ENCODE measurements at regions not wholly inside any gene's neighbourhood (a gene's known extent, or its start where the extent isn't known, plus 50 kb on each side); places are given as distances from the start of the nearest gene placed in this dataset.

DNA sequence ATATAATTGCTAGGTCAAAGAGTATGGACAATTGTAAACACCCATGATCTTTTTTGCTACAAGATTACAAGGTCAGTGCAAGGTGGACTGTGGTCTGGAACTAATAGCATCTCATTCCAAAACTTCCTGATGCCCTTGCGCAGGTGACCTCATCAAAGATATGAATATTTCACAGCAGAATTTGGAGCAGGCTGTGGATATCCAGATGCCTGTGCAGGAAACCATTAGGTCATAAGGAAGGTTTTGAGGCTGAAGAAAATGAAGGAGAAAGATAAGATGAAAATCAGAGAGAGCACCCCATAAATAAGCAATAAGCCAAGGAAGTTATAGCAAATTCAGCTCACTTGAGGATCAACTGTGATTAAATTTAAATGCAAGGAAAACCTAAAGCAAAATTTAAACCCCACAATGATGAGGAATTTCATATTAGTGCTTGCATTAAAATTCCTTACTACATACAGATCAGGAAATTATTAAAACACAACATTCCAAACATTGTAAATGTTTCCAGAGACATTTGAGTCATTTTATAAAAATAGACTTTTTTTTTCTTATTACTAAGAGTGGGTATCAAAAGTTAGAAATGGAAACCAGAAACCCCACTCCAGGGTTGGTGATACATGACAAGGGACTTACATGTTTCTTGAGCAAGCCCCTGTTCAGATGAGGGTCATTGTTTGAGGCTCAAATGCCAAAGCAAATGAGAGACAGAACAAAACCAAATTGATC, 100.7 kb upstream of the FAM9C start:
- no peak for ATAC-seq
- WGBS, 3 donors: 93 to 96% (median 95%) methylated on average over 1 of the region's 1 CpG
- intact Hi-C loops (cut with DNase I): no loop called here
- Histone ChIP-seq H3K27ac (no peak overlapping the region), H3K9me3 (no peaks in the 10 kb centered on the region), H3K27me3 (ENCODE audit: insufficient read depth in 3 of 3, low read length in 2 of 3) (no peaks in the 10 kb centered on the region), H3K4me3 (no peak overlapping the region), H3K36me3 (ENCODE audit: insufficient read depth in 1 of 2, low read depth in 1 of 2) (no peaks in the 10 kb centered on the region), H3K4me1 (no peaks in the 10 kb centered on the region)
- DNase-seq: no peak
- TF ChIP-seq, protein P1, sequence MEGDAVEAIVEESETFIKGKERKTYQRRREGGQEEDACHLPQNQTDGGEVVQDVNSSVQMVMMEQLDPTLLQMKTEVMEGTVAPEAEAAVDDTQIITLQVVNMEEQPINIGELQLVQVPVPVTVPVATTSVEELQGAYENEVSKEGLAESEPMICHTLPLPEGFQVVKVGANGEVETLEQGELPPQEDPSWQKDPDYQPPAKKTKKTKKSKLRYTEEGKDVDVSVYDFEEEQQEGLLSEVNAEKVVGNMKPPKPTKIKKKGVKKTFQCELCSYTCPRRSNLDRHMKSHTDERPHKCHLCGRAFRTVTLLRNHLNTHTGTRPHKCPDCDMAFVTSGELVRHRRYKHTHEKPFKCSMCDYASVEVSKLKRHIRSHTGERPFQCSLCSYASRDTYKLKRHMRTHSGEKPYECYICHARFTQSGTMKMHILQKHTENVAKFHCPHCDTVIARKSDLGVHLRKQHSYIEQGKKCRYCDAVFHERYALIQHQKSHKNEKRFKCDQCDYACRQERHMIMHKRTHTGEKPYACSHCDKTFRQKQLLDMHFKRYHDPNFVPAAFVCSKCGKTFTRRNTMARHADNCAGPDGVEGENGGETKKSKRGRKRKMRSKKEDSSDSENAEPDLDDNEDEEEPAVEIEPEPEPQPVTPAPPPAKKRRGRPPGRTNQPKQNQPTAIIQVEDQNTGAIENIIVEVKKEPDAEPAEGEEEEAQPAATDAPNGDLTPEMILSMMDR (IDR thresholded peaks at IDR 0.05): no peak

DNA sequence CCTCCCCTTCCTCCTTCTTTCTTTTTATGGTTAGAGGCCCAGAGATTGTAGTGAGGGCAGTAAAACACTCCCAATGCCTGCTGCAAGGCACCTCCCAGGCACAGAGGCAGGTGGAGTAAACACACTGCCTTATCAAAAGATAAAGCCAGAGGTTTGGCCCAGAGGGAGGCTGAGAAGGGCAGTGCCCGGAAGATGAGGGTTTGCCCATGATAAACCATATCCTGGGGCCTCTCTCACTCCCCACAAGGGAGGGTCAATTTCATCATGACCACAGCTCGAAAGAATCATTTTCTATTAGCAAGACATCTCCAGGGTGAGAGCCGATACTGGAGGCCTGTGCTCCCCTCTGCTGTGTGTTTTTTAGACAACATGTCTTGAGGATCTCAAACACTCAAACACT, 98.5 kb upstream of the FAM9C start:
- 71 to 74% (median 71%) methylated on average over 3 of the region's 3 CpGs for WGBS, 3 donors
- H3K27ac ChIP-seq: no peak overlapping the region

DNA sequence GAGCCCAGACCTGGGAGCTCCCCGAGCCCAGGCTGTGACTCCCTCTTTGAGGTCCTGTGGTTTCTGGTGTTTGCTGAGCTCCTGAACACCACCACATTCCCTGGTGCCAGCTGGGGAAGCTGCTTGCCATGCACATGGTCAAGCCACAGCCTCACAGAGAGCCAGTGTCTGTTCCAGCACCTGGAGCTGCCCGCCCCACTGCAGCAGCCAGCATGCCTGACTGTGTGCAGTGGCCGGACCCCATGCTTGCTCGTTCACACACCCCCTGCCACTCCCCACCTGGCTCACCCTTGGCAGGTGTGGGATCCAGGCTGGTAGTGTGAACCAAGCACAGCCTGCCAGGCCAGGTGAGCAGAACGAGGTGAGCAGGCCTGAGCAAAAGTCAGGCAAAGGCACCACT, 95.6 kb upstream of the FAM9C start:
- Histone ChIP-seq H3K36me3 (ENCODE audit: insufficient read depth in 1 of 2, low read depth in 1 of 2) (no peaks in the 10 kb centered on the region), H3K4me3 (no peak overlapping the region), H3K4me1 (no peaks in the 10 kb centered on the region), H3K27ac (no peak overlapping the region), H3K9me3 (no peaks in the 10 kb centered on the region), H3K27me3 (ENCODE audit: insufficient read depth in 3 of 3, low read length in 2 of 3) (no peaks in the 10 kb centered on the region)
- ATAC-seq (no peak), DNase-seq (no peak)
- intact Hi-C loops (cut with DNase I): no loop called here
- WGBS, 3 donors: 81 to 89% (median 83%) methylated on average over 5 of the region's 5 CpGs
- TF ChIP-seq, protein P1 (IDR thresholded peaks at IDR 0.05): no peak

More for the DNA sequence above, 98.5 kb upstream of the FAM9C start:
- Histone ChIP-seq H3K36me3 (ENCODE audit: insufficient read depth in 1 of 2, low read depth in 1 of 2) (no peaks in the 10 kb centered on the region), H3K27me3 (ENCODE audit: insufficient read depth in 3 of 3, low read length in 2 of 3) (no peaks in the 10 kb centered on the region), H3K4me1 (no peaks in the 10 kb centered on the region), H3K4me3 (no peak overlapping the region), H3K9me3 (no peaks in the 10 kb centered on the region)
- intact Hi-C loops (cut with DNase I): no loop called here
- TF ChIP-seq, protein P1 (IDR thresholded peaks at IDR 0.05): no peak
- ATAC-seq (no peak), DNase-seq (no peak)

DNA sequence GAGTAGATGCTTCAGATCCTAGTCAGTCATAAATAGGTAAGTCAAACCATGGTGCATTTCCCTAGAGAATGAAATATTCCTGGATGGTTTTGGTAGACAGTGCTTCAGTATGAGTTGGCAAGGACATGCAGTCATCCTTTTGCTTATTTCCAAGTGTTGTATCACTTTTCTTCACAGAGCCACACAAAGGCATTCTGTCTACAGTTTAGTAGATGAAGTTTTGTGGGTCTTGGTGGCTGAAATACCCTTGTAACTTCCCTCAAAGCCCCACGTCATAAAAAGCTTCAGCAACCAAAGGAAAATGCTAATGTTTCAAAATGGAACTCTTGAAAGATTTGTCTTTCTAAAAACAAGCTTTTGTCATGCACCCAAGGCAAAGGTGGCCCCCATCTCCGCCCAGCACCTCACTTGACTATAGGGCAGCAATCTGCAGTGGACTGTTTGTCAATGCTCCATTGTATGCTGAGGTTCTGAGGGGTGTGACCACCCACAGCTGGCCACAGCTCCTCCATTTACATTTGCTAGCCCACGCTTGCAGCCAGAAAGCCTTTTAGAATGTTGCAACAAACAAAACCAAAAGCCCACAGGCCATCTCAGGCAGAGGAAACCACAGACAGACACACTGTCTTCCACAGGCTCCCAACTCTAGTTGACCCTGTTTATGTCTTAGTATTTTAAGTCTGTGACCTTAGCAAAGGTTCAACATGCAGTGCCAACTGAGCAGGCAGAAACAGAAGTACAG, 87.1 kb upstream of the FAM9C start:
- ATAC-seq (no peak), DNase-seq (no peak)
- TF ChIP-seq, protein P1 (IDR thresholded peaks at IDR 0.05): no peak
- WGBS, 3 donors: 52 to 73% (median 66%) methylated on average over 3 of the region's 3 CpGs
- H3K27ac ChIP-seq: no peak overlapping the region
- H3K4me3 ChIP-seq: no peak overlapping the region
- no peaks in the 10 kb centered on the region for H3K9me3 ChIP-seq
- no peaks in the 10 kb centered on the region for H3K27me3 ChIP-seq (ENCODE audit: insufficient read depth in 3 of 3, low read length in 2 of 3)
- H3K36me3 ChIP-seq (ENCODE audit: insufficient read depth in 1 of 2, low read depth in 1 of 2): no peaks in the 10 kb centered on the region
- no peaks in the 10 kb centered on the region for H3K4me1 ChIP-seq
- intact Hi-C loops (cut with DNase I): no loop called here

Data from psoas muscle (tissue), 7 donors.